Sigmoid colon (tissue), 6 donors: ENCODE measurements at regions not wholly inside any gene's neighbourhood (a gene's known extent, or its start where the extent isn't known, plus 50 kb on each side); places are given as distances from the start of the nearest gene placed in this dataset.

Experiments
- DNase-seq: peaks from one replicate; pipeline ENCODE4 v3.0.0-alpha.2; 2019
- H3K27ac ChIP-seq, 4 donors: fragments of 200-600 bp; sonication (generic); one replicate each; pipeline ENCODE4 v1.5.1; 2016 to 2019; ENCODE audit warnings: mild to moderate bottlenecking in 1 of 4
- H3K27me3 ChIP-seq, 3 donors: fragments of 200-600 bp; sonication (generic); one replicate each; pipeline ENCODE4 v1.5.1; 2019; ENCODE audit warnings: mild to moderate bottlenecking in 1 of 3
- H3K36me3 ChIP-seq, 4 donors: fragments of 200-600 bp; sonication (generic); one replicate each; pipeline ENCODE4 v1.5.1; 2016 to 2019
- H3K4me1 ChIP-seq, 4 donors: fragments of 200-600 bp; sonication (generic); one replicate each; pipeline ENCODE4 v1.5.1; 2017 to 2019
- H3K4me3 ChIP-seq, 4 donors: fragments of 200-600 bp; sonication (generic); one replicate each; pipeline ENCODE4 v1.5.1; 2017 to 2019; ENCODE audit warnings: mild to moderate bottlenecking in 2 of 4, moderate library complexity in 1 of 4
- H3K9me3 ChIP-seq, 4 donors: fragments of 200-600 bp in 3 of 4; sonication (generic) in 3 of 4; one replicate each; pipeline versions ENCODE4 v1.5.1 to v1.6.1; 2013 to 2019
- CTCF ChIP-seq, 4 experiments: fragments of 450-650 bp in 3 of 4; fragments of 200-600 bp in 1 of 4; IDR thresholded peaks; one replicate each; pipeline ENCODE4 v1.5.1; 2016 to 2019; ENCODE audit warnings: antibody characterized with exemption in 4 of 4, mild to moderate bottlenecking in 3 of 4, moderate library complexity in 2 of 4
- EP300 ChIP-seq, 4 donors: sonication (generic); formaldehyde crosslinking; IDR thresholded peaks; one replicate each; pipeline ENCODE4 v1.6.1; 2017; ENCODE audit warnings: antibody characterized with exemption in 4 of 4
- POLR2A ChIP-seq, 2 donors: fragments of 450-650 bp; IDR thresholded peaks; one replicate each; pipeline ENCODE4 v1.6.1; 2016; ENCODE audit warnings: antibody characterized with exemption in 2 of 2, mild to moderate bottlenecking in 2 of 2, moderate library complexity in 2 of 2
- POLR2AphosphoS5 ChIP-seq, 4 donors: sonication (generic); formaldehyde crosslinking; IDR thresholded peaks; one replicate each; pipeline ENCODE4 v1.6.1; 2017; ENCODE audit warnings: antibody characterized with exemption in 4 of 4
- WGBS, 2 donors: extraction: QIAGEN DNeasy Blood & Tissue Kit; methylation state at CpG; one replicate each; pipeline ENCODE4 v1.1.7; 2013; 5-methylcytosine and 5-hydroxymethylcytosine counted together
- intact Hi-C: fragments of 100-400 bp; cut with DNase I; formaldehyde crosslinking; loops from one replicate; pipeline ENCODE4 v1.15.1; 2023
- donor health status: healthy with polysubstance abuse.
- donor health status: healthy.

DNA sequence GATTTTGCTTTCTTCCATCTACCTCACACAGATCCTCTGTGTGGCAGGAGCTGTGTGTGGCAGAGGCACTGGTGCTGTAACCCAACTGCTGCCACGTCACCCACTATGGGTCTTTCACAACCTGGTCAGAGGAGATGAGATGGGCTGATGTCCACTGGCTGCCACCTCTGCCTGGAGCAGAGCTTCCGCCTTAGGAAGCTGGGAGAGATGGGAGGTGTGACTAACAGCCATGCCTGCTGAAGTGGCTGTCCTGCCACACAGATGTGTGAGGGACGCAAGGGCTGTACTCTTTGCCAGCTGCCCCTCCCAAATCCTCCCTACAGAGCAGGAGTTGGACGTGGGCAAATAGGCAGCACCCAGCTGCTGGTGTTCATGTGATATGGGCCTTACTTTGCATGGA is 329.5 kb downstream of the GABRB3 start:
- H3K9me3 ChIP-seq, result peaks cover 0 to 2% (median 0%) of the 10 kb centered on the region in 4 donors
- H3K27ac ChIP-seq, result no peak overlapping the region
- H3K4me3 ChIP-seq, result no peak overlapping the region
- TF ChIP-seq EP300 (IDR thresholded peaks at IDR 0.05), result no peak
- no peak for TF ChIP-seq POLR2A (IDR thresholded peaks at IDR 0.05)
- TF ChIP-seq POLR2AphosphoS5 (IDR thresholded peaks at IDR 0.05), result no peak
- TF ChIP-seq CTCF (IDR thresholded peaks at IDR 0.05), result no peak
- H3K4me1 ChIP-seq, result no peaks in the 10 kb centered on the region
- no peak for DNase-seq
- no peaks in the 10 kb centered on the region for H3K36me3 ChIP-seq
- WGBS, 2 donors, result 81 to 87% methylated on average over 4 of the region's 4 CpGs
- intact Hi-C loops, result no loop called here
- H3K27me3 ChIP-seq, result no peaks in the 10 kb centered on the region

GRCh38 chr15:26442680-26443079 is 330.2 kb downstream of the GABRB3 start:
- WGBS, 2 donors, result 84 to 91% methylated on average over 5 of the region's 5 CpGs
- H3K27me3 ChIP-seq, result no peaks in the 10 kb centered on the region
- peaks cover 0 to 2% (median 0%) of the 10 kb centered on the region in 4 donors for H3K9me3 ChIP-seq
- no peak for DNase-seq
- TF ChIP-seq CTCF (IDR thresholded peaks at IDR 0.05) (no peak), POLR2A (IDR thresholded peaks at IDR 0.05) (no peak), EP300 (IDR thresholded peaks at IDR 0.05) (no peak), POLR2AphosphoS5 (IDR thresholded peaks at IDR 0.05) (no peak)
- no peak overlapping the region for H3K27ac ChIP-seq
- H3K4me1 ChIP-seq, result no peaks in the 10 kb centered on the region
- H3K4me3 ChIP-seq, result no peak overlapping the region
- H3K36me3 ChIP-seq, result no peaks in the 10 kb centered on the region
- intact Hi-C loops, result no loop called here

- no peaks in the 10 kb centered on the region for H3K27me3 ChIP-seq
- H3K27ac ChIP-seq, result no peak overlapping the region
- intact Hi-C loops, result no loop called here
- 63 to 69% methylated on average over 3 of the region's 3 CpGs for WGBS, 2 donors
- no peaks in the 10 kb centered on the region for H3K36me3 ChIP-seq
- TF ChIP-seq POLR2A (IDR thresholded peaks at IDR 0.05) (no peak), CTCF (IDR thresholded peaks at IDR 0.05) (no peak), EP300 (IDR thresholded peaks at IDR 0.05) (no peak), POLR2AphosphoS5 (IDR thresholded peaks at IDR 0.05) (no peak)
- no peaks in the 10 kb centered on the region for H3K4me1 ChIP-seq
- H3K9me3 ChIP-seq, result peaks cover 0 to 5% (median 0%) of the 10 kb centered on the region in 4 donors
- no peak overlapping the region for H3K4me3 ChIP-seq
- DNase-seq, result no peak
These were observed 333.2 kb downstream of the GABRB3 start for GRCh38 chr15:26439681-26440080.

GRCh38 chr15:26438718-26439117 is 334.1 kb downstream of the GABRB3 start:
- intact Hi-C loops, result no loop called here
- 82 to 86% methylated on average over 6 of the region's 6 CpGs for WGBS, 2 donors
- no peak for TF ChIP-seq EP300 (IDR thresholded peaks at IDR 0.05)
- H3K4me1 ChIP-seq, result no peaks in the 10 kb centered on the region
- H3K27ac ChIP-seq, result no peak overlapping the region
- peaks cover 0 to 5% (median 0%) of the 10 kb centered on the region in 4 donors for H3K9me3 ChIP-seq
- H3K27me3 ChIP-seq, result no peaks in the 10 kb centered on the region
- H3K4me3 ChIP-seq, result no peak overlapping the region
- DNase-seq, result no peak
- H3K36me3 ChIP-seq, result no peaks in the 10 kb centered on the region

GRCh38 chr15:26438316-26438715 is 334.6 kb downstream of the GABRB3 start:
- Histone ChIP-seq H3K4me1 (no peaks in the 10 kb centered on the region), H3K36me3 (no peaks in the 10 kb centered on the region), H3K27ac (no peak overlapping the region), H3K27me3 (no peaks in the 10 kb centered on the region), H3K4me3 (no peak overlapping the region), H3K9me3 (peaks cover 0 to 5% (median 0%) of the 10 kb centered on the region in 4 donors)
- intact Hi-C loops, result no loop called here
- no peak for TF ChIP-seq CTCF (IDR thresholded peaks at IDR 0.05)
- 40 to 59% methylated on average over 4 of the region's 4 CpGs for WGBS, 2 donors
- no peak for DNase-seq
